ENCODE measurements at regions not wholly inside any gene's neighbourhood (a gene's known extent, or its start where the extent isn't known, plus 50 kb on each side); places are given as distances from the start of the nearest gene placed in this dataset.
A peak's percentile ranks its signal among the peaks of the same experiment; 100 is the strongest.

DNA sequence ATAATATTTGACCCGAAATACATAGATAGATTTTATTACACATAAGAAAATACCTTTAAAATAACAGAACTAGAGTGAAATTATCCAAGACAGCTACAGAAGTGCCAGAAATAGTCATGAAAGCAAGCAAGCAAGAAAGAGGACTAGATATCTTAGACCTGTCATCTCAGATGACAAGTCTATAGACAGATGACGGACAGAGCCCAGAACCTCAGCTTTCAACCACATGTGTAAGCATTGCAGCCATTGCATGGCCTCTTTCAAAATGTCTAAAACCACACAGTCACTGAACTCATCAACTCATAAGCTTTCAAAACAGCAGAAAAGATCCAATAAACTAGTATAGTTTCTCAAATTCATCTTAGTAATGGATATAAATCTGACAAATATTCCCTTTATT lies 59.8 kb upstream of the FHIT start:
- DNase-seq = no peak

DNA sequence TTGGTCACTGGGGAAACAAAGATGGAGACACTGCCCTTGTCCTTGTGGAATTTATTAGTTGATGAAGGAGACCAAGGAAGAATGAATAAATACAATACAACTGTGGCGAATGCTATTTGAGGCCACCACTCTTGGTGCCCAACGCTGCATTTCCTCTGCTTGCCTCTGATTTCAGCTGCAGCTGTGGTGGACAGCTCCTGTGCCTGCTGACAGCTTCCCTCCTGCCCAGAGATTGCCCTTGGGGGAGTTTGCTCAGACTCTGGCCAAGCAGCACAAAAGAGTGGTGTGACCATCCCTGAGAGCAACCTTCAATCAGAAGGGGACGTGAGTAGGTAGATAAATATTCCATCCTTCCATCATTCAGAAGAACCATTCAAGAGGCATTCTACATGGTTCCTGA lies 64.6 kb upstream of the FHIT start:
- DNase-seq = peak; percentile 62

DNA sequence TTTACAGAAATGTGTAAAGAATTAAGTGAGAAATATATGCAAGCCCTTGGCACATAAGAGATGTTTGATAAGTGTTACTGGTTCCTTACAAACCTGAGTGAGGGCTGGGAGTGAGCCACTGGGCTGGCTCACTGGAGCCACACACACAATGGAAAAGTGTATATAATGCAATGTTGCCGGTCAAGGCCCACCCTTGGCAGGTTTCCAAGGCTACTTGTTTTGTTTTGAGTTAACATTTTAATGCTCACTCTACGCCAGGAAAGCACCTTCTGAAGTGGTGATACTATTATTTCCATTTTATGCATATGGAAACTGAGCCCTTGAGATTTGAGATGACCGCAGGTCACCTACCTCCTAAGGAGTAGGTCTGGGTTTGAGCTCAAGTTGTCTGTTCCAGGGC lies 71.8 kb upstream of the FHIT start:
- no peak for DNase-seq

DNA sequence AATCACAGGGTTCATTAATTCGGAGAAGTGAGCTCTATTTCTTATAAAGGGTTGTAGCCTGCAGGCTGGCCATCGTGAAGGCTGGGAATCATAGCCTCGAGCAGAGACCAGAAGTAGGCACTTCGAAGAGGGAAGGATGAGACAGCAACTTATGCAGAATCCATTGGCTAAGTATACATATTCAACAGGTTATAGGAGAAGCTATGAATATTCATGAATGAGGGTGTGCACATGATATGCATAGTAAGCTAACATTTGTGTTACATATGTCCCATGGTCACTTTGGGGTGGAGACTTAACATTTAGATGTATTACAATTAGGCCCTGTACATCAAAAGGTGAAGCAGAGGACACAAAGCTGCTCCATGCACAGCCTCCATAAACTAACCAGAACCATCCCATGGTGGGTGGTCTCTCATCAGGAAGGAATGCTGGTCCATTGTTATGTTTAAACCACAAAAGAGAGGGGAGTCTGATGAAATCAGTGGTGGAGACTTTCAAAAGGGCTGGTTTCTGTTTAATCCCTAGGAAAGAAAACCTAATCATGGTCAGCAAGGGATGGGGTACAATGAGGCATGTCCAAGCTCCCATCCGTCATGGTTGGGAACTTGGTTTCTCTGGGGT lies 80.8 kb upstream of the FHIT start:
- no peak for DNase-seq

DNA sequence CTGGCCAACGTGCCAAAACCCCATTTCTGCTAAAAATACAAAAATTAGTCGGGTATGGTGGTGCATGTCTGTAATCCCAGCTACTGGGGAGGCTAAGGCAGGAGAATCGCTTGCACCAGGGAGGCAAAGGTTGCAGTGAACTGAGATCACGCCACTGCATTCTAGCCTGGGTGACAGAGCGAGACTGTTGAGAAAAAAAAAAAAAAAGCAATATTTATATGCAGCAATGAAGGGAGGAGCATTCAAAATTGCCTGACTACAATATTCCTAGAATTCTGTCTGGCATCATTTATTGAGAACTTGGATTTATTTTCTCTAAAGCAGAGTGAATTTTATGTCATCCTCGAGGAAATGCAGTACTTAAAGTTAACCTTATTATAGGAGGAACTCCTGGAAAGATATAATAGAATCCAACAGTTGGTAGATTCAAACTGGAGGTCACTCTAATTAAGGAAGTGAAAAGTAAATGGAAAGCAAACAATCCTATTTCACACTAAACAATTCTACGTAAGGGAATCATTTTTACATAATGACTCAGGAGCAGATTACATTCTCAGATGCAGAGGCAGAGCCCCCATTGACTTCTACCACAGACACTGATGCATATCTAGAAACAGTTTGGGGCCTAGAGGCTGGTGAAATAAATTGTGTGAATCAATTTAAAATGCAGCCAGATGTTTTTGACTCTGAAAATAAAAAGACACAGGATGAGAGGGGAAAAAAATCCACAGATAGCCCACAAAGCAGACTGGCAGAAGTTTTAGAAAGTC lies 82.1 kb upstream of the FHIT start:
- DNase-seq = no peak

DNA sequence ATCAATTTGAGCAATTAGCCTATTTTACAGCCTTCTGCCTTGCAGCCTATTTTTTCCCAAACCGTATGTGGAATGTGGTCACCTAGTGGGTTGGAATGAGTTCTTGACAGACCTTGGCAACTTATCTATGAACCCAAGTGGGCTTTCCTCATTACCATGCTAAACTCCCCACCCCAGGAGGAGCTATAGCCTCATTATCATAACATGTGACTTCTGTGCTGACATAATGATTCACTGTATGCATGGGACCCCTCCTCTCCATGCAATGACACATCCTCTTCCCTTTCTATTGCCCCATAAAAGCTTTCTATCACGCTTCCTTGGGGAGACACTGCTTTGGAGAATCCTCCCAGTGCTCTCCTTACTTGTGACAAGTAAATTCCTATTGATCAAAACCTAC lies 83.5 kb upstream of the FHIT start:
- DNase-seq = no peak

DNA sequence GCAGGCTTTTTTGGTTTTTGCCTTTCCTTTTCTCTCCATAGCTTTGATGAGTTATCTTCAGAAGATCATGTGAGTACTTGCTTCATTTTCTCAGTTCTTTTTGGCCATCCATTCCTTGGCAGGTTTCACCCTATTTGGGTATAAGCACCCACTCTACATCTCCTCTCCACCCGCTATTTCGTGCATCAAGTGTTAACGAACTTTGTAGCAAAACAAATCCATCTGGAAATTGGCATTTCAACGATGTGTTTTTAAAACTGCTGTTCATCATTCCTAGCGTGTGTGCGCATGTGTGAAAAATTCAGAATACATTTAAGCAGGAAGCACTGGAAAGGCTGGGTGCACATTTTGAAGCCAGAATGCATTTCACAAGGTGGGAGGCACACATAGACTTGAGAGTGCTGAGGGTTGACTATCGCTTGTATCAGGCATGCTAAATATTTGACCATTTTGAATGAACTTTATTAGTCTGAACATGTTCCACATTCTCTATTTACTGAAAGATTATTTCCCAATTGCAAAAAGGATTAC lies 89.7 kb upstream of the FHIT start:
- no peak for DNase-seq

DNA sequence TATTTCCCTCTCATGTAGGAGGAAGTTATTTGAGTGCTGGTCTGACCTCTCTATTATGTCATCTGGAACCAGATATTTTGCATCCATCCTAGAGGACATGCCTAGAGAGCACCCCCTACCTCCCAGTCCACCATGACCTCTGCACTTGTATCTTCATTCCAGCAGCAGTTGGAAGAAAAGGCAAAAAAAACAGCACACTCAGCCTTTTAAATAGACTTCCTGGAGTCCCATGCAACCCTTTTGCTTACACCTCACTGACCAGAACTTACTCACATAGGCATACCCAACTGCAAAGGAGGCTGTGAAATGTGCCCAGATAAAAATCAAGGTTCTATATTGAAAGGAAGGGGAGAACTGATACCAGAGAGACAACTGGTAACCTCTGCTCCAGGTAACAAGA lies 92.3 kb upstream of the FHIT start:
- DNase-seq = no peak

DNA sequence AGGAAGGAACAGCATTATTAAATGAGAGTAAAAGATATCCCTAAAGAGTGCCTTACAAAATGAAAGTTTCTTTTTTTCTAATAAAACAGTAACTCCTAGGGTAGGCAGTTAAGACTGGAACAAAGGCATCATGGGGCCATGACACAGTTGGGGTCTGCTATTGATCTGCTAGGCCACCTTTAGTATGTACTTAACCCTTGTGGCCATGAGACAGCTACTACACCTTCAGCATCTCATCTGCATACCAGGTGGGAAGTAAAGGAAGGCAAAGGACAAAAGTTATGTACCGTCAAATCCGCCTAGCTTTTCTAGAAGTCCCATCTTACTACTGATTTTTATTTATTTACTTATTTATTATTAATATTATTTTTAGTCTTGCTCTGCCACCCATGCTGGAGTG lies 93.8 kb upstream of the FHIT start:
- no peak for DNase-seq

DNA sequence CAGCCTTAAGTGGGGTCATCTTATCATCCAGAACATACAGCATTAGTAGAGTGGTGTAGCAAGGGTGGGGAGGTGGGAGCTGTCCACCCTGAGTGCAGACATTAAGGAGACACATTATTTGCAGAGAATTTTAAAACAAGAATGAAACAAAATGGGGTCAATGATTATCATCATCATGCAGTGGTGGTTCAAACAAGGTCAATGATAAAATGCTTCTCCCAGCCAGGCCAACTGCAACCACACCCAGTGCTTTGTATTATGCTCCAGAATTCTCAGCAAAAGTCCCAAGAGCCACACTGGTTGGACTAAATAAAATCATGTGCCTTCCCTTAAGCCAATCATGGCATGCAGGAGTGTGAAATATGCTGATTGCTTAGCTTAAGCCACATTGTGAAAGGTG lies 96.7 kb upstream of the FHIT start:
- no peak for DNase-seq

DNA sequence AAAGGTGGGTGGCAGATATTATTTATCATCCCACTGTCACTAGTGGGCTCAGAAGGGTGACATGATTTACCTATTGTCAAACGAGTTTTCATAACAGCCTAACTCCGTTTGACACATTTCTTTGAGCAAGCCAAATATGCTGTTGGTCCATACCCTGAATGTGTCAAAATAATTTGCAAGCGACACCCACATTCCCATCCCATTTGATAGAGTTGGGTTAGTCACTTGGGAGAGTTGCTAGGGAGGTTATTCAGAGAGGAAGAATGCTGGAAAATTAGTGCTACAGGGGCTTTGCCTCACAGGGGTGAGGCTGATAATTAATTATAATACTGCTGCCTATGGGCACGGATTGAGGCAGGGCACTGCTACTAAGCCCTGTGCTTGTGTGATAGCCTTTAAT lies 98.5 kb upstream of the FHIT start:
- DNase-seq = no peak

DNA sequence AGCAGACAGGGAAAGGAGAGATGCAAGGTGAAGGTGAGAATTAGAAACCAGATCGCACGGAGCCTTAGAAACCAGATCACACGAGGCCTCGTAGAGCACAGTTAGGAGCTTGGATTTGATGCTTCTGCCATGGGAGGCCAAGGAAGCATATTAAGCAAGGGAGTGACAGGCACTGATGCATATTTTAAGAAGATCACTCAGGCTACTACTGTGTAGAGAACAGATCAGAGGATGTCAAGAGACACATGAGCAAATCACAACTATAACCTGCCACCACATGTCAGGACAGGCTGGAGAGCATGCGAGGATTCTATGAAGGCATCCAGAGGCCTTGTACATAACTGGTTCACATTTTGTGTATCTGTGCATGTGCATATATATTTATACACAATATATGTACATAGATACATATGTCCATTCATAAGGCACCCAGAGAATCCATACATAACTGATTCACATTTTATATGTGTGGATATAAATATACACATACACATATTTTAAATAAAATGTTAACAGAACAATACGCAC lies 99.6 kb upstream of the FHIT start:
- DNase-seq = no peak

DNA sequence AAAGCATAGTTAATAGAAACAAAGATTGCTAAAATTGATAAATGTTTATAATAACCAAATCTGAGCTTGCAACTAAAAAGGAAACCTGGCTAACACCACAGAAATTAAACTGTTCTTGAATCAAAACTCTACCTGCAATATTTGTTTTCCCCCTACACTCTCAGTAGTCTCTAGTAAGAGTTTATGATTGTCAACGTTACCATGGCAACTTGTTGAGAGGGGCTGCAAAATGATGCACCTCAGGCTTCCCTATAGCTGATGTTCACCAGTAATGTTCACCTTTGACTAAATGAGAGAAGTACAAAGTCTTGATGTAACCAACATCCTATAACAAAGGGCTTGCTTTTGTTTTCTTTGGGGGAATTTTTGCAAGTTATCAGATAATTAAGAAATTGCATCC lies 101.1 kb upstream of the FHIT start:
- no peak for DNase-seq

DNA sequence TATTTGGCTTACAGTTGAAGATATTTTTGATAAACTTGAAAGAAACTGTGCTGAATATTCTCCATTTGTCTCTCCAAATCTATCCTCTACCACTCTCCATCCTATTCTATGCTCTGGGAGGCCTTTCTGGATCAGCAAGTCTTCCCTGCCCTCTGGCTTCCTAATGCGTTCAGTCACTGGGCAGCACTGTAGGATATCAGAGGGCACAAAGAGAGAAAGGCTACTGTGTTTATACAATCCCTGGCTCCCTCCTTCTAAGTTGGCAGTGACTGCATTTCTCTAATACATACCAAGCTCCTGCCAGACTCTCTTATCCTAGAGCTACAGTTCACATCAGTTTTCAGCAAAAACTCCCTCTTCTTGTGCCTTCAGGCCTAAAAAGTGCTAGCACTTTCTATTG lies 102.1 kb upstream of the FHIT start:
- no peak for DNase-seq

DNA sequence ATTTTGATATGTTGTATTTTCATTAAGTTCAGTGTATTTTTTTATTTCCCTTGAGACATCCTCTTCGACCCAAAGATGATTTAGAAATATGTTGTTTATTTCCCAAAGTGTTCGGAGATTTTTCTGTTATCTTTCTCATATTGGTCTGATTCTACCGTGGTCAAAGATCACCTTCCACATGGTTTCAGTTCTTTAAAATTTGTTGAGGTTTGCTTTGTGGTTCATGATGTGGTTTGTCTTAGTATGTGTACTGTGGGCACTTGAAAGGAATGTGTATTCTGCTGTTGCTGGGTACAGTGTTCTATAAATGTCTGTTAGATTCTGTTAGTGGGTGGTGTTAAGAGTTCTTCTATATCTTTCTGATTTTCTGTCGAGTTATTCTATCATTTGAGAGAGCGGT lies 103.4 kb upstream of the FHIT start:
- no peak for DNase-seq

DNA sequence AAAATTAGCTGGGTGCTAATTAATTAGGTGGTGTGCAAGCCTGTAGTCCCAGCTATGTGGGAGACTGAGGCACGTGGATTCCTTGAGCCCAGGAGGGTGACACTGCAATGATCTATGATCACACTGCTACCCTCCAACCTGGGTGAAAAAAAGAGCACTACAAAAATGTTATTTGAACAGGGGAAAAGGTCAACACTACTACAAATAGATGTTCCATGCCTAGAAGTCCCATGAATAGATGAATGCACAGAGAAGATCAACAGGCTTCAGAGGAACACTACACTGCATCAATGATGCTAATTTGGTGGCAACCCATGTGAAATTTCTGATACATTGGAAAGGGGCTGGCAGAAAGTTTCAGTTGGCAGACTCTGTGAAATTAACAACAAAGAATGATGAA lies 105.4 kb upstream of the FHIT start:
- no peak for DNase-seq

DNA sequence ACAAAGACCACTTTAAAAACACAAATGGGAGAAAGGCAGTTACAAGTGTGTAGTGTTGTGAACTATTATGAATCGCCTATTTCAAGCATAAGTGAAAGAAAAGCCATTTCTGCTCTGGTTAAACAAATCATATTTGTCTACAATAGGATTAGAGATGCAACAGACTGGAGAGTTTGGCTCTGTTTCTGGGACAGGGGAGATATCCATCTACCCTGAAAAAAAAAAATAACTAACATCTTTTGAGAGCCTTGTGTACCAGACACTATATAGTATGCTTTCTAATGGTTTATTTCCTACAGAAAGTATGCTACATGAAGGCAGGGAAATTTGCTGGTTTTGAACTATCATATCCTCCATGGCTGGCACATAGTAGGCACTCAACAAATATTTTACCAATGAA lies 106.7 kb upstream of the FHIT start:
- peak; percentile 9 for DNase-seq

DNA sequence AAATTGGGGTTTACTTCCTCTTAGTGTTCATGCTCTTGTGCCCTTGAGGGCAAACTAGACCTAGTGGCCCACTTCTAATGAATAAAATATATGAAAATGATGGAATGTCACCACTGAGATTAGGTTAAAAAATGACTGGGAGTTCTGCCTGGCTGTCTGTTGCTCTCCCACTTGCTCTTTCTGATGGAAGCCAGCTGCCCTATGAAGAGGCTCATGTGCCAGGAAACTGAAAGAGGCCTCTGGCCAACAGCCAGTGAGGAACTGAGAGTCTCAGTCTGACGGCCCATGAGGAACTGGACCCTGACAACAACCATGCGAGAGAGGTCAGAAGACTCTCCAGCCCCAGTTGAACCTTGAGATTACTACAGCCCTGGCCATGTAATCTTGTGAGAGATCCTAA lies 107.1 kb upstream of the FHIT start:
- DNase-seq = peak; percentile 92

DNA sequence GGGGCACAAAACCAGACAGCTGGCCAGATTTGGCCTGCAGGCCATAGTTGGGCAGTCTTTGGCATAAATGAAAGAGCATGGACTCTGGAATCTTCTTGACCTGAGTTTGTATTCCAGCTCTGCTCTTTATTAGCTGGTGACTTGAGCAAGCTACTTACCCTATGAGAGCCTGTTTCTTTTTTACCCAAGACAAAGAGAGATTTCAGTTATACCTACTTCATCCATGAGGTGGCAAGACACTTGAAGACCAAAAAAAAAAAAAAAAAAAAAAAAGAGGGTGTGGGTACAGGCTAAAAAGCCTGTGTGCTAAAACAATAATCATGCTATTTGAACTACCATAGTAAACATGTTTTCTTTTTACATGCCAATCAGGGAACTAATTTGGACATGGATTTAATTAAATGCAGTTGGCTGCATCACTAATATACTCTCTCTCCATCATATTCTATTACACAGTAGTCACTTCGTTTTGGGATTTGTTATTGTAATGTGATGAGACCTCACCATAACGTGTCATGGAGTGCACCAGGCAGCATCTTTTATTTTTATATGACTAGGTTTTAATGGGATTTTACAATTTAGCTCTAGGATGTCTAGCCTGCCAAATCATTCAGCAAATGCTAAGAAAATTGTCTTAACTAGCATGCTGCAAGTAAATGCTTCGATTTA lies 109.2 kb upstream of the FHIT start:
- DNase-seq = peak; percentile 25

DNA sequence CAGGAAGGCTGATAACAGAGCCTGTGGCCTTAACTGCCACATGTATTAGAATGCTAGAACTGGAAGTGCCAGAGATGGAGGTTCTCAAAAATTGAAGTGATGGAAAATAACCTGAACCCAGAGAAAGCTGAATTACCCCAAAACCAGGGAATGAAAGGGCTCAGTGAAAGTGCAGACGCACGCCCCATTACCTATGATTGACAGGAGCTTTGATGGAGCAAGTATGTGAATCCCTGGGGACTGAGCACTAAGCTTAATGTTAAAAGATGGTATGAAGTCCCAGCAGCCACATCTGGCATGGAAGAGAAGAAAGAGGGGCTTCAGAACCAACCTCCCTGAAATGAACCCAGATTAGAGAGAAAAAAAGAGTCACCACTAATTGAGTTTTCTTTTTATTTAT lies 118.4 kb upstream of the FHIT start:
- no peak for DNase-seq

DNA sequence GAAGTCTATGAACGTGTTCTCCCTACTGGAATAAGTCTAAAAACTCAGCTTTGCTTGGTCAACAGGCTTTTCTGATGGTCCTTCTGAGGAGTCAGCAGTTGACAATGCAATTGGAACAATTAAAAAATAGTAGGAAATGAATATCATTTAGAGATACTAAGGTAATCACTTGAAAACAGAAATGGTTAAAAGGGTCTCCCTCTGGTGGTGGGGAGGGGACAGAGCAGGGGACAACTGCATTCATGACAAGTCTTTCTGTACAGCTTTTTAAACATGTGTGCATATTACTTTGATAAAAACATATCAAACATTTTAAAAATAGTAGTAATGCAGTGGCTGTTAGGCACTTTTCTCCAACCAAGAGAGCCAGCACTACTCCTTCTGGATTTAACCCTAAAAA lies 119.9 kb upstream of the FHIT start:
- peak; percentile 34 for DNase-seq

DNA sequence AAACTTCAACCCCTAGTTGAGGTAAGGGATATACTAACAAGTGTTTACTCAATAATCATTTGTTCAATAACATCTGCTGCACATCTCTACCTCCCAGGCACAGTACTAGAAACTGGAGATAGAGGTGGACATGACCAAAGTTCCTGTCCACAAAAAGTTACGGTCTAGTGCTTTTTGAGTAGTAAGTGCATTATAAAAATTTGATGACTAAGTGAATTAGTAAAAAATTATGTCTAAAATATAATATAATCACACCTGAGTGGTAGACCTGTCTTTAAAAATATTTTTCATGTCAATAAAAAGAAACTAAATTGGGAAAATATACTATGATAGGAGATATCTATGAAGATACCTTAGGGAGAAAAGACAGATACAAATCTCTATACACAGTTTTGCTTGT lies 121.5 kb upstream of the FHIT start:
- DNase-seq = no peak

DNA sequence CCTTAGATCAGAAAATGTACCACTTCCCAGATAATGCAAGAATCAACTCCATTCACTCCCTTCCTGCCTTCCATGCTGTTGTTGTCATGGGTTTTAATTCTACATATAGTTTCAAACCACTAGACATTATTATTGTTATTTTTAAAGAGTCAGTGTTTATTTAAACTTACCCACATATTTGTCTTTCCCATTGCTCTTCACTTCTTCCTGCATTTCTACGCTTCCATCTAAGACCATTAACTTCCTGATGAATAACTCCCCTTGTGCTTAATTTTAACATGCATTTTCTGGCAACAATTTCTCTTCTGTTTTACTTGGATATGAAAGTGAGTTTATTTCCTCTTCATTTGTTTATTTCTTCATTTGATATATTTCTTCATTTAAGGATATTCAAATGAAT lies 127.1 kb upstream of the FHIT start:
- DNase-seq = no peak
